ENCODE measurements at regions not wholly inside any gene's neighbourhood (a gene's known extent, or its start where the extent isn't known, plus 50 kb on each side); places are given as distances from the start of the nearest gene placed in this dataset.
A peak's percentile ranks its signal among the peaks of the same experiment; 100 is the strongest.

- TF ChIP-seq EP300 (IDR thresholded peaks at IDR 0.05) (no peak), POLR2A (IDR thresholded peaks at IDR 0.05) (no peak), CTCF (IDR thresholded peaks at IDR 0.05) (no peak), POLR2AphosphoS5 (IDR thresholded peaks at IDR 0.05) (no peak)
- 19 to 37% (median 30%) methylated on average over 2 of the region's 2 CpGs for WGBS, 5 donors
- H3K4me3 ChIP-seq, result no peak overlapping the region
- peak in 1 of 2 donors; percentile 78 for DNase-seq
- no peaks in the 10 kb centered on the region for H3K9me3 ChIP-seq
- intact Hi-C loops (cut with DNase I; ENCODE audit: low total_unique reads), result loop anchor here (10.0 kb wide), 1 partner anchor 1192 kb away; no protein-coding TSS in a partner anchor
- H3K27me3 ChIP-seq, result peaks cover 0 to 4% (median 3%) of the 10 kb centered on the region in 3 donors
- no peaks in the 10 kb centered on the region for H3K36me3 ChIP-seq
- no peak overlapping the region for H3K27ac ChIP-seq
- H3K4me1 ChIP-seq, result peaks cover 0 to 12% (median 5%) of the 10 kb centered on the region in 4 donors
Measured at GRCh38 chr9:19922476-19923118, 133.8 kb upstream of the SLC24A2 start.

GRCh38 chr9:19920401-19920800 lies 131.6 kb upstream of the SLC24A2 start:
- no peaks in the 10 kb centered on the region for H3K4me1 ChIP-seq
- H3K9me3 ChIP-seq, result no peaks in the 10 kb centered on the region
- no peak overlapping the region for H3K4me3 ChIP-seq
- 69 to 78% (median 76%) methylated on average over 6 of the region's 6 CpGs for WGBS, 5 donors
- DNase-seq, result no peak
- TF ChIP-seq EP300 (IDR thresholded peaks at IDR 0.05), result no peak
- TF ChIP-seq CTCF (IDR thresholded peaks at IDR 0.05), result no peak
- TF ChIP-seq POLR2A (IDR thresholded peaks at IDR 0.05), result no peak
- no peak for TF ChIP-seq POLR2AphosphoS5 (IDR thresholded peaks at IDR 0.05)
- no peaks in the 10 kb centered on the region for H3K36me3 ChIP-seq
- no peak overlapping the region for H3K27ac ChIP-seq
- H3K27me3 ChIP-seq, result peaks cover 0 to 4% (median 3%) of the 10 kb centered on the region in 3 donors
- intact Hi-C loops (cut with DNase I; ENCODE audit: low total_unique reads), result loop anchor here (10.0 kb wide), 1 partner anchor 1194 kb away; no protein-coding TSS in a partner anchor

- no peak overlapping the region for H3K4me3 ChIP-seq
- DNase-seq, result no peak
- H3K4me1 ChIP-seq, result no peaks in the 10 kb centered on the region
- H3K9me3 ChIP-seq, result no peaks in the 10 kb centered on the region
- WGBS, 5 donors, result 40 to 70% (median 60%) methylated on average over 1 of the region's 1 CpG
- intact Hi-C loops (cut with DNase I; ENCODE audit: low total_unique reads), result no loop called here
- peaks cover 0 to 4% (median 3%) of the 10 kb centered on the region in 3 donors for H3K27me3 ChIP-seq
- H3K36me3 ChIP-seq, result no peaks in the 10 kb centered on the region
- TF ChIP-seq POLR2A (IDR thresholded peaks at IDR 0.05) (no peak), POLR2AphosphoS5 (IDR thresholded peaks at IDR 0.05) (no peak), EP300 (IDR thresholded peaks at IDR 0.05) (no peak), CTCF (IDR thresholded peaks at IDR 0.05) (no peak)
- no peak overlapping the region for H3K27ac ChIP-seq
Measured at GRCh38 chr9:19918630-19919029, 129.8 kb upstream of the SLC24A2 start.

GRCh38 chr9:19914044-19914443 lies 125.2 kb upstream of the SLC24A2 start:
- no peak for DNase-seq
- H3K27ac ChIP-seq, result no peak overlapping the region
- H3K4me1 ChIP-seq, result no peaks in the 10 kb centered on the region
- H3K4me3 ChIP-seq, result no peak overlapping the region
- intact Hi-C loops (cut with DNase I; ENCODE audit: low total_unique reads), result no loop called here
- WGBS, 5 donors, result 90 to 93% (median 92%) methylated on average over 3 of the region's 3 CpGs
- H3K9me3 ChIP-seq, result no peaks in the 10 kb centered on the region
- TF ChIP-seq CTCF (IDR thresholded peaks at IDR 0.05) (no peak), POLR2A (IDR thresholded peaks at IDR 0.05) (no peak), POLR2AphosphoS5 (IDR thresholded peaks at IDR 0.05) (no peak), EP300 (IDR thresholded peaks at IDR 0.05) (no peak)
- no peaks in the 10 kb centered on the region for H3K27me3 ChIP-seq
- no peaks in the 10 kb centered on the region for H3K36me3 ChIP-seq

Data from stomach (tissue), 8 donors.